HG02943 (cell line): ENCODE measurements at regions not wholly inside any gene's neighbourhood (a gene's known extent, or its start where the extent isn't known, plus 50 kb on each side); places are given as distances from the start of the nearest gene placed in this dataset.

Source experiments
- ATAC-seq: cut with Tn5 transposase; IDR thresholded peaks from one replicate; pipeline ENCODE4 v1.9.1; 2021; ENCODE audit warnings: mild to moderate bottlenecking, low read depth, moderate library complexity; ENCODE audit not compliant: unreplicated experiment

DNA sequence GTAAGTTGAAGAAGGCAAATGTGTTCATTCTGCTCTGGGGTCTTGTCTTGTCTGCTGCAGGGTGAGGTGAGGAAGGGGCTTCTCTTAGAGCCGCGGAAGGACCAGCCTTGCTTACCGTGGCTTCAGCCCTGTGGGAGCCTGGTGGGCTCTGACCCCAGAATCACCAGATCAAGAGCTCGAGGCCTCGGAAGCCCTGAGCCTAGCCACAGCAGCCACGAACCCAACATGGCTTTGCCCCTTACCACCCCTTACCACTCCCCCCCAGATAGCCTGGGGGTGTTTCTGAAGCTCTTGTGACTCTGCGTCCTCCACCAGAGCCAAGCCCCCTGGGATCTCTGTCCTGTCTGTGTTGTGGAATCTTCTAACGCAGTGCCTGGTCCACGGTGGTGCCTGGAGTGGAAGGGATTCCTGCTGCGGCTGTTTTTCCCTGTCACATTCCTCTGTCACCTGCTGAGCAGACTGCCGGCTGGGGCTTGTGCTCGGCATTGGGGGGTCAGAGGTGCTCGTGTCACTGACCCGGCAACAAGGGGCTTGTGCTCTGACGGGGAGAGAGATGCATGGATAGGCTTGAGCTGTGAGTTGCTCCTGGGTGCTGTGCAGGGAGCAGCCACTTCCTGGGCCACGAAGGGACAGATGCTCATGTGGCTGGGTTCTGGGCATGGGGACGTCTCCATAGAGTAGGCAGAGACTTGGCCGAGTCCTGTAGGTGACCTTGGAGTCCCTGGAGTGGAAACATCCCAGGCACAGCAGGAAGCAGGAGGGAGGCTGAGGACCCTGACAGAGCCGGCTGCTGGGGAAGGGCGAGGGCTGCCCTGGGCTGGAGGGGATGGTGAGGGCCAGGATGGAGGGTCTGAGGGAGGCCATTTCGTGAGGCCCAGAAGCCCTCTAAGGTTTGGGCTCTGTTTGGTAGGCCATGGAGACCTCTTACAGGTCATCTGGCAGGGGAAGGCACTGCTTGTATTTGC lies 316.0 kb downstream of the QKI start:
- no peak for ATAC-seq

DNA sequence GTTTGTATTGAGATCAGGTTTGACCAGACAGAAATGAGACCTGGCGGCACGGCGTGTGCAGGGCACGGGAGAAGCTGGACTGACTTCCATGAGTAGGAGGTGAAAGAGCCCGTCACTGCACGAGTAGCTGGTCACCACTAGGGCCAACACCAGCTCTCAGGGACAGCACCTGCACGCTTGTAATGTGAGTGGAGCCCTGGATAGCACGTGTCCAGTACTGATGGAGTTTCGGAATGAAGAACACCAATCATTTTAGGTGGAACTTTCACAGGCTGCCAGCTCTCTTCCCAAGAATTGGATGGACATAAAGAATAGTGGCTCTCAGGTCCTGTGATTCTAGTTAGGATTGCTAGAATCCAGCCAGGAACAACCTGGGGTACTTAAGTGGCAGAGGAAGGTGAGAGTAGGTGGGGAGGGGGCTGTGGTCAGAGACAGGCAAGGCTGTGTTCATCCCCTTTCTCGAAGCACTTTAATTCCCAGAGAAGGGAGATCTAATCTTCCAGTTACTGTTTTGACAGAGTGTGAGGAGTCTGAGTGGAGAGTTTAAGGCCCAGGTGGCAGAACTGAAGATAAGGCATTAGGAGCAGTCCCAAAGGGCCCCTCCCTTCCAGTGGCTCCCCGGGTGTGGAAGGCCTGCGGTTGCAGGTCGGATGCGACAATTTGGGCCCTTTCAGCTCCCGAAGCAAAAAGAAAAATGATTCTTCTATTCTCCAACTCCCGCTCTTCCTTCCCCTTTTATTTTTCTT lies 314.8 kb downstream of the QKI start:
- ATAC-seq = no peak

DNA sequence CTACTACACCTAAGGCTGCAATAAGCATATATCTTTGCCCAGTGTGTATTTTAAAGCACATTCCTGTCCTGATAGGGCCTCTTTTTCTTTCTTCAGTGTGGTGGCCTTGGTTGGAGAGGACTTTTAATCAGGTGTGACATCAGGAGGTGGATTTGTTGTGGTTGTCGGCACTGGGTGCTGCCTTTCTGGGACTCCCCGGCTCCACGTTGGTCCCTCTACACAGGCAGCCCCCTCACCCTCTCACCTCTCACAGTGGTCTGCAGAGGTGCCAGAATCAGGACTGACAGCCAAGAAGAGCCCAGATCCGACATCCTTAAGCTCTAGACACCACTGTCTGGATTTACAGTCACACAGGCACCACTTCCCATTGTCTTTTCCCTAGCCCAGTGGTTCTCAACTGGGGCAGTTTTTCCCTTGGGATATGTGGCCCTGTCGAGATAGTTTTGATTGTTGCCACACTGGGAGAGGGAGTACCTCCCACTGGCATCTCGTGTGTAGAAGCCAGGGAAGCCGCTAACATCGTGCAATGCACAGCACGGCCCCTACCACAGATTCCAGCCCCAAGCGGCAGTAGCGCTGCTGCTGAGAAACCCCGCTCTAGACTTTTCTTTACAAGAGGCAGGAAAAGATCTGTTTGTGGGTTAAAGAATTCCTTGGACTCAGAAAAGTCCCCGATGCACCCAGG lies 314.1 kb downstream of the QKI start:
- no peak for ATAC-seq

DNA sequence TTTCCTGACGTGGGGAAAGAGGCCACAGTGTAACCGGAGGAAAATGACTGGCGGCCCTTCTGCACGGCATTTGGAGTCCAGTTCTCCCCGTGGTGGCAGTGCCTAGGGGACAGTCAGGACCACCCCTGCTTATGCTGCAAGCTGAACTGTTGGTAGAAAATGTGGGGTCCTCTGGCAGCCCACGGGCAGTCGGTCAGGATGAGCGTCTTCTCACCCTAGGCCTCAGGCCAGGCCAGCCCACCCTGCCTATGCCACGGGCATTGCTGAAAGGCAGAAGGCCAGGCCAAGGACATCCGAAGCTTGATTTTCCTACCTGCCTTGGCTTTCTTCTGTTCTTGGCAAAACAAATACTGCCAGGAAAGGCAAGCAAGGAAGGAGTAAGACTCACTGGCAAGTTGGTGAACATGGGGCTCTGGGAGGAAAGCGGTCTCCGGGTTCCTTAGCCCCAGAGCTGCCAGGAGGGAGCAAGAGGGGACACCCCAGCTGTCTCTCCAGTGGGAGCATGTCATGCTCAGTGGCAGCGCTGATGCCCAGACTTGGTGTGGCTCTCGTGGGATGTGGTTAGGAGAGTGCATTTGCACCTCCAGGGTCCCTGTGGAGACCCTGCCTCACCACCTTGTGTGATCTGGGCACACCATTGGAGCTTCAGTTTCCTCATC lies 311.6 kb downstream of the QKI start:
- ATAC-seq = no peak

DNA sequence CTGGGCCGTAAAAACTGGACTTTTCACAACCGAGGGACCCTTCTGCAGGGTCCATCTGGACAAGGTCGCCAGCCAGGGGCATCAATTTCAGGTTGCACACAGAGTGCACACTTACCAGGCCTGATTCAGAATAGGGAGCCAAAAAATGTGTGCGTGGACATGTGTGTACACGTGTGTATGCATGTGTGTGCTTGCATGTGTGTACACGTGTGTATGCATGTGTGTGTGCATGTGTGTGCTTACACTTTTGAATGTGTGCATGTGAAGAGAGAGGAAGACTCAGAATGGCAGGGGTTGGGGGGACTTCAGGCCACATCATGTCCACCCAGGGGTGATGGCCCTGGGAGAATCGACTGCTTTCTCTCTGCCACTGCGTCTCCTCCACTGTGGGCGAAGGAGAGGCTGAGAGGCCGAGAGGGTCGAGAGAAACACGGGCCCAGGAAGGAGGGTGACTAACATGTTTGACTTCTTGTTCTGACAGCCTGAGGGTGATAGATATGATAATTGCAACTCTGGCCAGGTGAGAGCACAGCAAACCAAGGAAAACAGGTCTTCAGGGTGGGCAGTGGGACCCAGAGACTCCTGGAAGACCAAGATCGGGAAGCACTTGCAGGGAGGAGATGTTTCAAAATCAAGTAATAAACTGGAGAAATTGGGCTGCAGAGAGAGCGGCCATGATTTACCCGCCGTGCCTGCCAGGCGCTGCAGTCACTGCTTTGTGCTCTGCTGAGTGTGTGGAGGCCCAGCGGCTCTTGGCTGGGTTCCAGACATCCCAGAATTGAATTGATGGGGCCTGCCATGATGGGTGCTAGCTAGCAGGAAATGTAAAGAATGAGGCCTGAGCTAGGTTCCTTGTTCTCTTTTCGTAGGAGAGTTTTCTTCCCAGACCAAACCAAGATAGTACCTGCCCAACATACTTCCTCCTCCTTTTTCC lies 310.8 kb downstream of the QKI start:
- ATAC-seq = no peak

DNA sequence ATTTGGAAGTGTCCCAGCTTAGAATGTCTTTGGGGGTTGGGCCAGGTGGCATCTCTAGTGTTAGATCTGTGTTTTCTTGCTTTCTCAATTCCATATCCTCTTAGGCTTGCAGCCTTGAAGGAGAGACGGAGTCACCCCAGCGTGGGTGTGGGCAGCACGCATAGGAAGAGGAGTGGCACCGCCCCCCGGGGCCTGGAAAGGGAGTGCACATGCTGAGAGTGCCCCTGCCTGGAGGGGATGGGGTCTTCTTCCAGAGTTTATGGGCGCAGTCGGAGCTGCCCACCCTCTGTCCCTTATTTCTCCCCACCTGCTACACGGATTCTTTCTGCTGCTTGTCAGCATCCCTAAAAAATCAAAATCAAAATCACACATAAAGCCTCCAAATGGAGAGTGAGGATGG lies 309.7 kb downstream of the QKI start:
- no peak for ATAC-seq

DNA sequence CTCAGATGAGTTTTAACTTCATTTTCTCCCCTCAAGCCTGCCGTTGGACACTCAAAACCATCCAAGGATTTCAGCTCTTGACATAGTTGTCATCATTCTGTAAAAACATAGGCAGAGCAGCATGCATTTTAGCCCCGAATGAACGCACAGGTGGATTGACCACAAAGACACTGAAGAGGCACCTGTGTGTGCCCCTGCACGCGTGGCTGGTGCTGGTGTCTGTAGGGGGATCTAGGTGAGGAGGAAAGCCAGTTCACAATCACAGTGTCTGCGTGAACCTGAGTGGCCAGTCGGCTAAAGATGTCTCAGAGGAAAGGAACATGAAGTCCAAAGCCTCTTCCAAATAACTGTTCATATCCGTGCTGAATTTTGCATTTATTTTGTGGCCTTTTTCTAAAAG lies 309.2 kb downstream of the QKI start:
- no peak for ATAC-seq

DNA sequence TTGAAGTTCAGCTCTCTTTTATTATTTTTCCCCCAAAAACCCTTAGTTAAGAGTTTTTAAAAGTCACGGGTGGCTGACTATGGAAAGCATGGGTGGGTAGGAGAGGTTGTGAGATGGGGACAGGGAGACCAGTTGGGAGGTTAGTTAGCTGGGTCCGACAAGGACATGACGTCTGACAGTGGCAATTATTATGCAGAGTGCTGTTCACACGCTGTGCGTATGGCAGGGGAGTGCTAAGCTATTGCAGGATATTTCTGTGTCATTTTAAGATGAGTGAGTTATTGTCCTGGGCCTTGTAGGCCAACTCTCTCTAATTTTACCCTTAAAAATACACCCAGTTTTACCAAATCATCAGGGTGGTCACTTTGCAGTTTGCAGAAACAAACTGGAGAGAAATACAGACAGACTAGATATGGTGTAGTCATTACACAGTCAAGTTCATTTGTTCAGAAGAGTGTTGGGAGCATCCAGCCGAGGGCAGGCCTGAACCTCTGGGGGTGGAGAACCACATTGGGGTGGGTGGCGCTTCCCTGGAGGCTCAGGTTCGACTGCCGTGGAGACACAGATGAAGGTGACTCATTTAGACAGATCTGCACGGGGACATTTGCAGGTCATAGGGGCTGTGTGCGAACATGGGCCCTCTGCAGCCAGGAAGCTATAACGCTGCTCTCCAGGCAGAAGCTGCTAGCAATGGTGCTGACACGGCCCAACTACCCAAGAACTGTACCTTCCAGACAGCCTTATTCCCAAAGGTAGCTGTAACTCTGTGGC lies 307.6 kb downstream of the QKI start:
- ATAC-seq = no peak

DNA sequence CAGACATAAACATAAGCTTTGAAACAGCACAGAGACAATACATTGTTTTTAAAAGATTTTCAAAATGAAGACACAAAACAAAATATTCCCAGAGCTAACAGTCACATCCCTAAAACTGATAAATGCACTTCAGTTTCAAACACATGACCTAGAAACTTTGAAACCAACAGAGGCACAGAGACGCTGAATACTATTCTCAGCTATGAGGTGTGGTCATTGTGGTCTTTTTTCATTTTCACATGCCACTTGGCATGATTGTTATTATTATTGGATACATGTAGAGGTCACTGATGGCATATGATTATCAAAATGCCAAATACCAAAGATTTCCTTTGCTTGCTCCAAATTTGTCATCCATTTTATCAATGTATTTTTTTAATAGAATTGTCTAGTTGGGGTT lies 306.9 kb downstream of the QKI start:
- no peak for ATAC-seq

DNA sequence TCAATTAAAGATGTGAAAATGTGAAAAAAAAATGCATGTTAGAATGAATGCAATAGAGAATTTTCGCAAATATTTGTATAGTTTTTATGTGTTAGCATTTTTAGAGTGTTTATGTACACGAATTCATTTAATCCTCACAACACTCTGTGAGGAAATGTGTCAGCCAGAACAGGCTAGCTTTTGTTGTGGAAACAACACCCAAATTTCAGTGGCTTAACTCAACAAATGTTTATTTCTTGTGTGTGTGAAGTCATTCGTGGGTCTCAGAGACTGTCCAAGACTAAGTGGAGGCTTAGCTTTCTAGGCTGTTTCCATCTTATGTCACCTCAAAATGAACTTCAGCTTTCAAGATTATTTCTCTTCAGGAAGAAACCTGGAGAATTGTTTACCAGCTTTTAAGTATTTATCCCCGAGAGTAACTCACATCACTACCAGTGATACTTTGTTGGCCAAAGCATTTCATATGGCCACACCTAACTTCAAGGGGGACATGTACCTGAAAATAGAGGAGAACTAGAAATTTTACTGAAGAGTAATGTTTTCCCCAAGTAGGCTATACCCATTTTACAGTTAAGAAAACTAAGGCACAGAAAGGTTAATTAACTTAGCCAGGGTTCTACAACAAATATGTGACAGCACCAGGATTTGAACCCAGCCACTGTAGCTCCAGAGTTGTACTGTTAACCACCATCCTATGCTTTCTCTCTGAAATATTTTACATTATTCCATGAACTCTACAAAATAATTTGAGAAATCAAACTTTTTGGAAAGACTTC lies 306.1 kb downstream of the QKI start:
- no peak for ATAC-seq

DNA sequence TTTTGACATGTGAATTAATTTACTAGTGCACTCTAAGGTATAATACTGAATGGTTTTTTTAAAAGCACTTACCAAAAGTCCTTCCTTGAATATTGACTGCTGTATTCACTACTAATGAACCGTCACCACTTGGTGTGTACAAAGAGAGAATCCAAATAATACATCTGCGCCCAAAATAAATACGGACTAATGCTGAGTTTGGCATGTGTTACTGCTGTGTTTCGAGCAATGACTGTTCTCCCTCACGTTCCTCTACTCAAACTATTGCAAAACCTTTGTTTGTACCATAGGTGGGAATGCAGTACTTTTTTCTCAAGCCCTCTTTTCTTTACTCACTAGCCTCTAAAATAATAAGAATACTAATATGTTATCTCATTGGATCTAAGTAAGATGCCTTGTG lies 305.5 kb downstream of the QKI start:
- no peak for ATAC-seq

DNA sequence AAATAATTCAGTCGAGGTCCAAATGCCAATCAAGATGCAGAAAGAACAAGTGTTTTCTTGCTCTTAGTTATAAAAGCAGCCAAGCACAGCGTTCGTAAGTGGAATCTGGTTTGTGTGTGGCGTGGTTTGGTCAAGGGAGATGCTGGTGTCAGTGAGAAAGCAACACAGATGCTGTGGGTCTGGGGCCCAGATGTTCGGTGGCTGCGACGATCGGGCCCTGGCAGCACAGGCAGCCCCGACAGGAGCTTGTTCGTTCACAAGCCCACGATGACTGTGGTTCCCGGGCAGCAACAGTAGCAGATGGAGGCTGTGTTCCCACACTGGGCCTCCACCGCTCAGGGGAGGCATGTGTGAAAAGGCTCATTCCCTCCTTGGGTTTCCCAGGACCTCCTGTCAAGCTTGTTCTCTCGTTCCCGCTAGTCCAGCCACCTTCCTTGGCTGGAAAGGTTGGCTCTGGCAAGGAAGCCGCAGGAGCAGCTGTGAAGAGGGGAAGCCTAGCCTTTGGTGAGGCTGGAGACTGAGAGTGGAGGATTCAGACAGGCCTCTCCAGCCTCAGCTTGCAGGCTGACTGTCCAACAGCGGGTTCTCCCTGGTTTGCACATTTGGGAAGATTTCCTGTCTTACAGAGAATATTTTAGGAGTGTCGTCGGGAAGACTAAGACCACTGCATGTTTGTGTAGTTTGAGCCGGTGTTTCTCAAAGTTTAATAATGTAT lies 304.7 kb downstream of the QKI start:
- no peak for ATAC-seq

DNA sequence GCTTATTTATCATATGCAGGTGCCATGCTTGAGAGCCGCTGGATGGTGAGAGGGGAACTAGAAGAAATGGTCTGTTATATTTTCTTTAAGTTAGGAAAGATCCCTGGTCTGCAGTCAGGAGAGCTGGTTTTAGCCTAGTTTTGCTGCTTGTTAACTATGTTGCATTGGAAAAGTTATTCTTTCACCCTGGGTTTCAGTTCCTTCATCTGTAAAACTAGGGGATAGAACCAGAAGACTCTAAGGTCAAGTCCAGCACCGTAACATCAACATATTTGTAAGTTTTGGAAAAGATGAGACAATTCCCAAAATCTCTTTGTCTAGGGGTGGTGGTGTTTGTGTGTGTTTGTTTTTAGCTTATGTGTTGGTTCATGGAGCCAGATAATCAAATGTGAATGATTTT lies 304.0 kb downstream of the QKI start:
- no peak for ATAC-seq

DNA sequence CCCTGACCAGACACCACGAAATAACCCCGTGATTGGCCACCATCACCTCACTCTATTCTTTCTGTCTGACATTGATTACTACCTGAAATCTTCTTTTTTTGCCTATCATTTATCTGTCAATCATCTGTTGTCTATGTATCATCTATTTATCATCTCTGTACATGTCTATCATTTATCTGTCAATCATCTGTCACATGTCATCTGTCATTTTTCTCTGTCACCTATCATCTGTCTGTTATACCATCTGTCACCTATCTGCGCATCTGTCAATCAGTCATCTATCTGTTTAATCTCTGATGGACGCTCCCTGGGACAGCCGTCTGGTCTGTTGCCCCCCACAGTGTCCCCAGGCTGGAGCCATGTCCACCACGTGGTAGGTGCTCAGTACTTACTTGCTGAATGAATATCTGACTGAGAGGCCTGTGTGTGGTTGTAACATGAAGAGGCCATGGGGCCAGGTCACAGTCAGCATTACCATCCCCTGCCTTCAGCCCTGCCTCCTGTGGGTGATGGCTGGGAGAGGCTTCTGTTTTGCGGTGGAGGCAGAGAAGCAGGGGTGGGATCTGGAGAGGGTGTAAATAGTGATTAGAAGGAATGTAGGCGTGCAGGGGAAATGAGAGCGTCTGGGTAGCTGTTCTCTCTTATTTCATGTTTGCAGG lies 302.7 kb downstream of the QKI start:
- ATAC-seq = no peak

DNA sequence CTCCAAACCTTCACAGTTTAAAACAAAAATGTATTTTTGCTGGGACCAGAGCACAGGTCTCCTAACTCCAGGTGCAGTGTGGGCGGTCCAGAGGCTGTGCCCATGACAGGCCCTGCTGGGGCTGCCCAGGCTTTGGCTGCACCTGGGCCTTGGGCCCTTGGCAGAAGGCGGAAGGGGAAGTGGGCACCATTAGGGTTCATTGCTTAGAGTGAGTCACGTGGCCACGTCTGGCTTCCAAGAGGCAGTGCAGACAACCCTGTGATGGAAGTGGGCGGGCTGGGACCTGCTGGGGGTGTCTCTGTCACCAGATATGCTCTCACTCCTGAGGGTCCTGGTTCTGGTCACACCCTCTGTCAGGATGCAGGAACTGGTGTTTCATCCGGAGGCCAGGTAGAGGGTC lies 302.2 kb downstream of the QKI start:
- ATAC-seq = no peak

DNA sequence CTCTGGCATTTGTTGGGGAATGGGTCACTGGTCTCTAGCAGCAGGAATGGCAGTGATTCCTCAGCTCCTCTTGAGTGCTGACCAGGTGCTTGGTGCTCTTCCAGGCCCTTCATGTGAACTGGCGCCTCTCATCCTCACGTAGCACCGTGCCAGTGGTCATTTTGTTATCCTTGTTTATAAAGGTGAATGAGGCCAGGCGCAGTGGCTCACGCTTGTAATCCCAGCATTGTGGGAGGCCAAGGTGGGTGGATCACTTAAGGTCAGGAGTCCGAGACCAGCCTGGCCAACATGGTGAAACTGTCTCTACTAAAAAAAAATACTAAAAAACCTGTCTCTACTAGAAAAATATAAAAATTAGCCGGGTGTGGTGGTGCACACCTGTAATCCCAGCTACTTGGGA lies 301.3 kb downstream of the QKI start:
- no peak for ATAC-seq

DNA sequence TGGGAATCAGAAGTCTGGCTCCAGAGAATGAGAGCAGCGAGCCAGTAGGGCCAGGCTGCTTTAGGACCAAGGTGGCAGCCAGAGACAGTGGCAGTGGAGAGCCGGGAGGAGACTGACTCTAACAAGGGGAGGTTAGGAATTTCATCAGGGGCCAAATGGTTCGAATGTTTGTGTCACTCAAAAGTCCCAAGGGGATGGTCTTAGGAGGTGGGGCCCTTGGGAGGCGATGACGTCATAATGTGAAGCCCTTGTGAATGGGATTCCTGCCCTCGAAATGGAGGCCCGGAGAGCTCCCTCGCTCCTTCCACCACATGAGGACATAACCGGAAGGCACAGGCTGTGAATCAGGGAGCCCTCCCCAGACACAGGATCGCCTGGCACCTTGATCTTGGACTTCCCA lies 299.7 kb downstream of the QKI start:
- no peak for ATAC-seq
